Cardiac fibroblast (primary cell): ENCODE measurements at regions not wholly inside any gene's neighbourhood (a gene's known extent, or its start where the extent isn't known, plus 50 kb on each side); places are given as distances from the start of the nearest gene placed in this dataset.

Source experiments
- DNase-seq, 2 donors: peaks; one replicate each; pipeline versions ENCODE4 v3.0.0 to v3.0.0-alpha.2; 2010; ENCODE audit warnings: low read depth in 2 of 2
- H3K4me3 ChIP-seq, 2 donors: replicated peaks in 1 of 2; 1 replicate in 1 of 2; 2 replicates in 1 of 2; pipeline ENCODE4 v1.5.1; 2011; ENCODE audit warnings: low read depth in 2 of 2, low read length in 2 of 2, mild to moderate bottlenecking in 2 of 2, moderate library complexity in 1 of 2
- TF ChIP-seq, protein P1 (sequence below): IDR thresholded peaks from one replicate; pipeline ENCODE4 v1.5.1; 2011; ENCODE audit warnings: low read depth, mild to moderate bottlenecking, low read length, inconsistent platforms

DNA sequence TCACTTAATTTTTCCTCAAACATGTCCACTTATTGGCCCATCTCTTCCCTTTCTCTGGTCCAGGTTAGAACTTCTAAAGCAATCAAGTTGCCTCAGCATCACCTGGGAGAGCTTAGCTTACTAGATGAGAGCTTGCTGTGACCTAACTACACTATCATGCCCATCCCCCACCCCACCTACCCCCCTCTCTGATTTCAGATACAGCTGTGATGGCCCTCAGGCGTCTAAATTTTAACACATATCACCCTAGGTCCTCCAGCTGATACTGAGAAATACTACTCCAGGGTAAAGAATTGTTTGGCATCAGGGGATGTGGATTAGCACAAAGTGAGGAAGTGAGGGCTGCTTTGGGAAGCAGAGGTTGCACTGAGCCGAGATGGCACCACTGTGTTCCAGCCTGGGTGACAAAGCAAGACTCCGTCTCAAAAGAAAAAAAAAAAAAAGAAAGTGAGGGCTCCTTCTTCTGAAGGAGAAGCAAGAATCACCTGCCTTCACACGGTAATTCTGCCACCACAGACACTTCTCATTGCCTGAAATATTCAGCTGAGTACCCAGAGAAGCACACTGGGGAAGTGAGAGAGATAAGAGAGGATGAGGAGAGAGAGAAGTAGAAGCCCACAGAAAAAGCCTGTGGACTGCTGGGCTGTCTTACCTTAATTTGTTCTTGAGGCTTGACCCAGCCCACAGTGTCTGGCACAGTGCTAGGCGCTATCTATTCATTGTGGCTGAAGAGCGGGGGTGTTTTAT lies 263.4 kb downstream of the ASXL3 start:
- DNase-seq = no peak
- no peak overlapping the region for H3K4me3 ChIP-seq
- TF ChIP-seq, protein P1, sequence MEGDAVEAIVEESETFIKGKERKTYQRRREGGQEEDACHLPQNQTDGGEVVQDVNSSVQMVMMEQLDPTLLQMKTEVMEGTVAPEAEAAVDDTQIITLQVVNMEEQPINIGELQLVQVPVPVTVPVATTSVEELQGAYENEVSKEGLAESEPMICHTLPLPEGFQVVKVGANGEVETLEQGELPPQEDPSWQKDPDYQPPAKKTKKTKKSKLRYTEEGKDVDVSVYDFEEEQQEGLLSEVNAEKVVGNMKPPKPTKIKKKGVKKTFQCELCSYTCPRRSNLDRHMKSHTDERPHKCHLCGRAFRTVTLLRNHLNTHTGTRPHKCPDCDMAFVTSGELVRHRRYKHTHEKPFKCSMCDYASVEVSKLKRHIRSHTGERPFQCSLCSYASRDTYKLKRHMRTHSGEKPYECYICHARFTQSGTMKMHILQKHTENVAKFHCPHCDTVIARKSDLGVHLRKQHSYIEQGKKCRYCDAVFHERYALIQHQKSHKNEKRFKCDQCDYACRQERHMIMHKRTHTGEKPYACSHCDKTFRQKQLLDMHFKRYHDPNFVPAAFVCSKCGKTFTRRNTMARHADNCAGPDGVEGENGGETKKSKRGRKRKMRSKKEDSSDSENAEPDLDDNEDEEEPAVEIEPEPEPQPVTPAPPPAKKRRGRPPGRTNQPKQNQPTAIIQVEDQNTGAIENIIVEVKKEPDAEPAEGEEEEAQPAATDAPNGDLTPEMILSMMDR = no peak

DNA sequence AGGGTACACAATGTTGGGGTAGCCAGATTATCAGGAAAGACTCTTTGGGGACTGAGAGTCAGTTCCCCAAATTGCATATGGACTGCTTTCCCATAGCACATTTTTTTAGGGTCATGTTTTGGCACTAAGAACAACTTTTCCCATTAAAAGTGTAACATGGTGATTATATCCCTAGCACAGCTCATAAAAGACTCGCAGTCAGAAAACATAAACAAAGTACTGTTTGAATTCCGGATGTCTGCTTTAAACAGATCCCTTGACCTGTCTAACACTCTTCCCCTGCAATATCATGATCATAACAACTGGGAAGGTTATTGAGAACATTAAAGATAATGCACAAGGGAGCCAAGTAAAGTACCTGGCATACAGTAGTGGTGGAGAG lies 262.2 kb downstream of the ASXL3 start:
- no peak overlapping the region for H3K4me3 ChIP-seq
- DNase-seq = no peak
- TF ChIP-seq, protein P1 = no peak

DNA sequence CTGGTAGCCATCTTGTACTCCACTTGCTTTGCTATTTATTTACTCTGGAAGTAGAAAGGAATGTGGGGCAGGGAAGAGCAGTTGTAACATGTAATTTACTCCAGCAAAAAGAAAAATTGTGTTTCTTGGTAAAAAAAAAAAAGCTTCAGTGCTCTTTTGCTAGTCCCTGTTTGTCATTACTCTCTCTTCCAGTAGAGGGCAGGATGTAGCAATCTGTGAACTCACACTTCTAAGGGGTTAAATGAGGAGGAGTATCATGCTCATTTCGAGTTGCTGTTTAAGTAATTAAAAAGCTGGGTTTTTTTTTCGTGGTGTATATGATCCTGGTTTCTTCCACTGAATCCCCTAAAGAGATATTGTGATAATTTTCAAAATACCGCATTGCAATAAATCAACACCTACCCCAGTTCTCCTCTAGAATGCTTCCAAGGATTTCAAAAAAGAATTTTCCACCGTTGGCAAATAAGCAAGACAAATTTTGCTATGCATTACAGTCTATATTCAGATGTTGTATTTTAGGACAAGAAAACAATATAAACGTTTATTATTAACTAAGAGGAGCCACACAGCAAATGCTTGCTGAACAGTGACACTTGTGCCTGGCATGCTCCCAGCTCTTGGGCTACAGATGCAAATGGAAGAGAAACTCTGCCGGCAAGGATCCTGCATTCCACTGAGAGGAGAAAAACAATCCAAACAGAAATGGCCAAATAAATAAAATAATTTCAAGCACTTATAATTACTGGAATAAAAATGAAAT lies 261.6 kb downstream of the ASXL3 start:
- TF ChIP-seq, protein P1 = peak; percentile 71
- H3K4me3 ChIP-seq = no peak overlapping the region
- DNase-seq = peak; percentile 61 to 68

DNA sequence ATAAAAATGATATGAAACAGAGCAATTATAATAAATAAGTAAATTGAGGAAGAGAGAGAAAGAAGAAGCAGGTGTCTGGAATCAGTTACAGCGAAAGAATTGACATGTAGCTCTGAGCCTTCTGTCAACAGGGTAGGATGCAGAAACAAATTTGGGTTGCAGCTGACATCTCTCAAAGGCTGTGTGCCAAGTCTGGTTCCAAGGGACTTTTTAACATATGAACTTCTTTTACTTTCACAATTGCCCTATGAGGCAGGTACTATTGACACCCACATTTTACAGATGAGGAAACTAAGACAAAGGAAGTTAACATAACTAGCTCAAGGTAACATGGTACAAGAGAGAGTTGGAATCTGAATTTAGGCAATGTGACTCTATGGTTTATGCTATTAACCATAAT lies 260.0 kb downstream of the ASXL3 start:
- TF ChIP-seq, protein P1 = no peak

DNA sequence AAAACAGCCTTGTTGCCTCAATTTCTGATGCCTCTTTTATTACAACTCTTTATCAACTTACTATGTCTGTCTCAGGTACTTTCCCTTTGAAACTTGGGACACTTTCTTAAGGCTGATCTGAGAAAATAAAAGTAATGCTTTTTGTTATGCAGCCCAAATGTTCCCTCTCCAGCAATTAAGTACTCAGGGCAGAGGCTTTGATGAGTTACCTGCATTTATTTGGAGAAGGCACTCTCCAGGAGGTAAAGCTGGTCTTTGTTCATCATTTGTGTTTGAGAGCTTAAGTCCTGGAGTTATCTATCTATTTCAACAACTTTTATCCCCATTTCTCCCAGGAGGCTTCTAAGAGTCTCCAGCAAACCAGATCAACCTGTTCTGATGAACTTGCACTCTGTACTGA lies 259.2 kb downstream of the ASXL3 start:
- TF ChIP-seq, protein P1 = no peak
- H3K4me3 ChIP-seq = no peak overlapping the region

More for the DNA sequence above, 260.0 kb downstream of the ASXL3 start:
- no peak overlapping the region for H3K4me3 ChIP-seq
- no peak for DNase-seq

DNA sequence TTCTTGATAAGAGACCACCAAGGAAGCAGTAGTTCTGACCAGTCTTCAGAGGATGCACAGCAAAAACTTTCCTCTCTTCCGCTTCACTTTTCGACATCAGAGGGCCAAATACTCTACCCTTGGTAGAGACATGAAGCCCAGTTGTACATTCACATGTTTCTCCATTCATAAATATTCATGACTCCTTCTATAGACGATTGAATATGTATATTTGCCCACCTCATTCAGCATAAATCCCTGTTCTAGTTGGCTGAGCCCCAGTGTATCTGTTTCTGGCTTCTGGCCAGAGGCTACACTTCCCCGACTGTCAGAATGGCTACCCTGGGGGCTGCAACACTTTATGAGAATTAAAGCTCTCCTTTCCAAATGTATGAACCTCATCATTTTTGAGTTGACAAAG lies 258.5 kb downstream of the ASXL3 start:
- TF ChIP-seq, protein P1 = no peak
- DNase-seq = no peak
- no peak overlapping the region for H3K4me3 ChIP-seq

More for the DNA sequence above, 259.2 kb downstream of the ASXL3 start:
- no peak for DNase-seq
